ENCODE measurements at regions not wholly inside any gene's neighbourhood (a gene's known extent, or its start where the extent isn't known, plus 50 kb on each side); places are given as distances from the start of the nearest gene placed in this dataset.
"Not testable (repeated sequence)": the region's sequence is repeated elsewhere in the genome, so short reads cannot be mapped to it uniquely, and the experiment has no call there.

DNA sequence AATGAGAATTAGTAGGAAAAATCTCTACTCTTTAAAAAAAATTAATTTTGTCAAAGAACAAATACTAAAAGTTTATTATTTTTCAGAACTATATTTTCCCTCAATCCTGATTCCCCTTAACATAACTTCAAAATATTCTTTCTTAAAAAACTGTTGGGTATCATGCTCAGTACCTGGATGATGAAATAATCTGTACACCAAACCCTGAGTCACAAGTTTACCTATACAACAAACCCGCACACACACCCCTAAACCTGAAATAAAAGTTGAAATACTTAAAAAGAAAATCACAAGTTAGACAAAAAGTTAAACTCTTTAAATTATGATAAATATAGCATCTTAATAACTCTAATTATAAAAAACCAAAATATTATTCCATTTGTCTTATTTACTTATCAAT lies 812.3 kb downstream of the MAT2B start:
- DNase-seq, result no peak

DNA sequence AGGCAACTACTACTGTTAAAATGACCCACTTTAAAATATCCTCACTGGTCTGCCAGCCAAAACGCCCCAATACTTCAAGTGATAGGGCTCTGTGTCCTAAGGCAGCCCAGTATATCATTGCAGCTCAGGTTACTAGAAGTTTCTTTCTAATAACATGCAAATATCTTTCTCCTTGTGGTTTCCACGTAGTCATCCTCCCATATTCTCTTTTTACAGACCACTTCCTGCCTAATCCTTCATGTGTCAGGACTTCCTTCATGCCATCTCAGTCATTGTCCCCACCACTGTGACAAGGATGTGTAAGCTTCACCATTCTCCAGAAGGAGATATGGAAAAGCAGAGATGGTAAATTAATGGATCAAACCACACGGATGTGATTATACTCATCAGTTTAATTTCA lies 813.7 kb downstream of the MAT2B start:
- DNase-seq, result no peak

- DNase-seq, result no peak
Observed at GRCh38 chr5:164324239-164324638, 818.8 kb downstream of the MAT2B start.

- DNase-seq, result no peak
Observed at GRCh38 chr5:164326219-164326618, 820.8 kb downstream of the MAT2B start.

DNA sequence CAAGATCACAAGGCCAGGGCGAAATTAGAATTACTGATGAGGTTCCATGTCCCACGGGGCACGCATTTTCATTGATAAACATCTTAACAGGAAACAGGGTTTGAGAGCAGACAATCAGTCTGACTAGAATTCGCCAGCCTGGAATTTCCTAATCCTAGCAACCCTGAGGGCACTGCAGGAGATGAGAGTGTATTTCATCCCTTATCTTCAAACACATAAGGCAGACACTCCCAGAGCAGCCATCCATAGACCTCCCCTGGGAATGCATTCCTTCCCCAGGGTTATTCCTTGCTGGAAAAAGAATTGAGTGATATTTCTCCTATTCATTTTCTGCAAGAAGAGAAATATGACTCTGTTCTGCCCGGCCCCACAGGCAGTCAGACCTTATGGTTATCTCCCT lies 821.7 kb downstream of the MAT2B start:
- not testable (repeated sequence) for DNase-seq

DNA sequence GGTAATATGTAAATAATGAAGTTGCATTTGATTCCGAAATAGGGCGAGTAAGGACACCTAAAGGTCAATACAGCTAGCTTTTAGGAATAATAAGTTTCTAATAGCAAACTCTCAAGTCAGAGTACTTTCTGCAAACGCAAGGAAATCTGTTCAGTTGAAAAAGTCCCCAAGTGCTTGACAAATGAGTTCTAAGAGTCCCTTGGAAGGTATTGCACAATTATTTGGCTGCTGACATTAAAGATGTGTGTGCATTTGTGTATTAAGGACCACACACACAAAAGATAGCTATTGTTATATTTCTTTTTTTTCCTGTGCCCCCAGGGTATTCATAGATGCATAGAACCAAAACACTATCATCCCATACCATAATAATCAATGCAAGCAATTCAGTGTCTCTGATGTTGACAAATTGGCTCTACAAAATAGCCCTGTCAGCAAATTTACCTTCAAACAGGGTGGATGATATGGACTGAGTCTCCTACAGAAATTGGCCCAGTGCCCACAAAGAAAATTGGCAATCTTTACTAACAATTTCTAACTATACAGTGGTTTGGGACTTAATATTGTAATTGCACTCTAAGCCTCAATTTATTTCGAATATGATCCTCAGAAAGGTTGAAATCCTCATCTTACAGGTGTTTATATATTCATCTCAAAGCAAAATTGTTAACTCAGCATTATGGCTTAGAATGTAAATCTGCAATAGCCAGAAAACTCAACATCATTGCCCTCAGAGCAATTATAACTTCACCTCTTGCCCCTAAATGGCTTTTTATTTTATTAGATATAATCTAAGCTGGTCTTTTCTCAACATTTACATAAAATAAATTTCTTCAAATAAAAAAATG lies 827.2 kb downstream of the MAT2B start:
- no peak for DNase-seq

DNA sequence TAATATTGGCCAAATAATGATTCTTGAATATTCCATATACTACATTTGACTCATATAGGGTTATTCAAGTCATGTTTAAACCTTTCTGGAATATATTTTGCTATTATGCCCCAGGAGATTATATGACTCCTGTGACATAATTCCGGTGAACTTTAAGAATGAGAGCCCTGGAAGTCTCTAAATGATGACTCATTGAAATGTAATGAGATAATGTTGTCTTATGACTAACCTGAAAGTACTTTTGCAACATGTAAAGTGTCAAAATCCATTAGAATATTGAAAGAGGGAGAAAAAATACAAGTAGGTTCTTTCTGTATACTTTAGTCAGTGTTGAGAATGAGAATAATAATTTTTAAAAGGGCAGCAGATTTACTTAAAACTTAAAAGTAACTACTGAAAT lies 830.4 kb downstream of the MAT2B start:
- no peak for DNase-seq

GRCh38 chr5:164336276-164336675 lies 830.9 kb downstream of the MAT2B start:
- no peak for DNase-seq

- no peak for DNase-seq
Observed at GRCh38 chr5:164336906-164337305, 831.5 kb downstream of the MAT2B start.

DNA sequence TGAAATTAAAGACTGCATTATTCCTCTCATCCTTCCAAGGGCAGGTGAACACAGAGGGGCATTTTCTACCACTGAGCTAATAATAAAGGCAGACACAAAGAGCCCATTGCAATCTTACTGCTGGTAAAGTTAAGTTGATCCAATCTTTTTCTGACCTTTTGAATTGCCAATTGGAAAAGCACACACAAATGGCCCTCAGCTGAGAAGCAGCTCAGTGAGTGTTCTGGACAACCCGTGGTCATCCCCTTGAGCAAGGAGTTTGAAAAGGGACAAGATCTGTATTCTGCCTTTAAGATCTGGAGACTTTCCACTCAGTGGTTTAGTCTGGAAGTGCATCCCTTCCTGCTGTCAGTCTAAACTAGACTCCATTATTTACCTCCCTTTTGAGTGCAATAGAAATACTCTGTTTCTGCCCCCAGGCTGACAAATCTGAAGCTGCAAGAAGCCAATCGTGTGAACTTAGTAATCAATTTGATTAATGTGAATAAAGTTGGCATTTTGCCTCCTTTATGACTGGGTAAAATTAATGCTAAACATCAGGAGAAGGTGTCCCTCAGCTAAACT lies 835.7 kb downstream of the MAT2B start:
- no peak for DNase-seq

- peak; percentile 10 for DNase-seq
Observed at GRCh38 chr5:164345173-164345849, 839.9 kb downstream of the MAT2B start.

DNA sequence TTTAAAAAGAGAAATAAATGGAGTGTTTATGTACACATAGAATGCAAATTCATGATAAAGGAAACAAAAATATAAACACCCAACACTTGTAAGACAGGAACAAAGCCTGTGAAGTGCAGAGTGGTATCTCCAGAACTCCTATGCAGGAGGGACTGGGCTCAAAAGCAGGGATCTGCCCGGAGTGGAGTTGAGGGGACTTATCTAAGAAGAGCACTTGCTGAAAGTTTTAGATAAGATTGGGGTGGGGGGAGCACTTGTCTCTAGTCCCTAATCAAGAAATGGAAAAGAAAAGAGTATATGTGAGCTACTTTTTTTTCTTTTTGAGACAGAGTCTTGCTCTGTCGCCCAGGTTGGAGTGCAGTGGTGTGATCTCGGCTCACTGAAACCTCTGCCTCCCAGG lies 840.4 kb downstream of the MAT2B start:
- DNase-seq, result no peak

- DNase-seq, result no peak
Observed at GRCh38 chr5:164346785-164347630, 841.6 kb downstream of the MAT2B start.

DNA sequence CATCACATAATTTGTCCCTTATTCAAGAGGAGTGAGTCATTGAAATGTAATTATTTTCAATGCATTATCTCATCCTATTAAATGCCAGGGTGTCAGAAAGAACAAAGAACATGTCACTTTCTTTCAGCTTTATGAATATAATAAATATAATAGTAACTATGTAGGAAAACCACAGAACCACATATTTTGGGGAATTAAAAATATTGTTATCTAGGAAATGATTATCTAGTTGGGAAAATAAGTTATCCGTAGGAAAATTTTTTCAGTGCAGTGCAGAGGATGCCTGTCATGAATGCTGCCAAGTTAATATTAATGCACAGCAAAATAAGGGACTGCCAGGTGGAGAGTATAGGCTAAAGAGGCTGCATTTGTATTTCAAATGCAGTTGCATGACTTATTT lies 844.8 kb downstream of the MAT2B start:
- DNase-seq, result no peak

DNA sequence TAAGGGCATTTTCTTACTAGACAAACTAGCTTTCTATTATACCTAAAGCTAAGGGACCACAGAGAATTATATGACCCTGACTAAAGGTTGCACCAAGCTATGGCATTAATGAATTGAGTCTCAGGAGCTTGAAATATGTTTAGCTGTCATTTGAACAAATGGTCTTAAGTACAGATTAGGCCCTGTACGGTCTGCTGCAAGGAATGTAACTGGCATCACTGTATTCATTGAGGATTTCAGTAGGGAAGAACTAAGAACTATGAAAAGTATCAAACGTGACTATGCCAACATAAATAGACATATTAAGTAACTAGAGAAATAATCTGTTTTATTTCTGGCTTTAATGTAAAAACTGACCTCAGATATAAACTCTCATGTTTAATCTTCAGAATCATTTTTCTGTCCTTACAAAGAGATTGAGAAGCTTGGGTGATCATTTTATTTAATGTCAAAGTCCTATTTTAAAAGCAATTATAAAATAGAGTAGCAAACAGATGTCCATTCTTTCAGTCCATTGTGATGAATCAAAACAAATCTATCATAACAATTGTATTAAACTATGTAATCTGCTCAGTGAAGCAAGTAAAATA lies 845.9 kb downstream of the MAT2B start:
- no peak for DNase-seq

DNA sequence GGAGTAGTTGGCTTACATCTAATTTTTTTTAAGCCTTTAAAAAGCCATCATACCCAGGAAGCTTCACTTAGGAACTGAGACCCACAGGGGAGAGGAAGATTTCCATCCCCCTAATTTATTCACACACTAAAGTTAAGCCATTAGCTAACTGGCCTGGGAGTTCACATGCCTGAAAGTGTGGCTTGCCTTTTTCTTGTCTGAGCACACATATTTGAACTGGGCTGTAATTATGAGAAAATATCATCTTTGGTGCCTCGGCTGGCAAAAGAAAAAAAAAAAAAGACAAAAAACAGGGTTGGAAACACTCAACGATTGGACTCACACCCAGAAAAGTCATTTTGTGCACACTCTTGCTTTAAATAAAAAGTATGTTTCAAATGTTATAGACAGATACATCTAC lies 847.3 kb downstream of the MAT2B start:
- no peak for DNase-seq

DNA sequence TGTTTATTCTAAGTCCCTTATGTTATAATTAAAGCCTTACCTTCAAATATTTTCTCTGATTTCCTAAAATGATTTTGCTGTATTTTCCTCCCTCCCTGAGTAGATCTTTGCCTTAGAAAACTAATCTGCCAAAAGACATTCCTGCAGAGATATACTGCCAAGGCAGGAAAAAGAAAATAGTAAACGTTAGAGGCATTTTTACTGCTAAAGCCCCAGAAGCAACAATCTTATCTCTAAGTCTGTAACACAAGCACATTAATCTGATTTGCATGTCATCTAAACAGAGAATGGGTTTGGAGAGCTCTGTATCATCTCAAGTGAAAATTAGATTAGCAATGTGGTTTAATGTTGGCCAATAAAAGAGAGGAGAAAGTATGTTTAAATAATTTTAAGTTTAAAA lies 847.7 kb downstream of the MAT2B start:
- no peak for DNase-seq

DNA sequence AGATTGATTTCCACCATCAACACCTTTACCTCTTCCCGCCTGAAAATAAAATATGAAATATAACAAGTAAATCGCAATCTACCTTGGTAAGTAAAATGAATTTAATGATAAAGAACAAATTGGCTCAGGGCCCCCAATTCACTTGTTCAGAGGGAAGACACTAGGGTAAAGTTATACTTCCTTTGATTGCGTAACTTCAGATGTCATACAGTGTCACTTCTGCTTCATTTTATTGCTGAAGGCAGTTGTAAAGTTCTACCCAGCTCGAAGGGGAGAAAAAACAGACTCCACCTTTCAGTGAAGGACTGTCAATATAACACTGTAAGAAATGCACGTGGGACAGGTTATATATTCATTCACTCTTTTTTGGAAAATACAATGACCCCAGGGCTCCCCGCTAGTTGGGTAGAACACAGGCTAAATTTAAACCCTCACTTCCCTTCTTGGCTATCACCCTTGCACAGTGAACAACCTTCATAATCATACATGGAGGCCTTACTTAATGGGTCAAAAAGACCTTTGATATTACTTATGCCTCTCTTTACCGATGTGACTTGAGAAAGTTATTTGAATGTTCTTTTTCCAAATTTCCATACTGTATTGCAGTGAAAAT lies 848.8 kb downstream of the MAT2B start:
- DNase-seq, result no peak

GRCh38 chr5:164355267-164355830 lies 849.9 kb downstream of the MAT2B start:
- no peak for DNase-seq

DNA sequence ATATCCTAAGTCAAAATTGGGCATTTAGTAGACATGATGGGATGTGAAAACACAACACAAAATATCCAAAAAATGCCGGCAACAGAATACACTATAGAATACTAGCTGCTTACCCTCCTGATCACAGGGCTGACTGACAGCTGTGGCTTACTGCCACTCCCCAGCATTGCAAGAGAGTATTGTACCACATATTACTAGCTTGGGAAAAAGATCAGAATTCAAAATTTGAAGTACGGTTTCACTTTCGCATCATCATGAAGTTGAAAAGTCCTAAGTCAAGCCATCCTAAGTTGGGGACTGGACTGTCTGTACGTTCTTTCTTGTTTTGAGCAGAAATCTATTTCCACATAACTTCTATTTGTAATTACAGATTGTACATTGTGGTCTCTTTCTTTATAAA lies 851.4 kb downstream of the MAT2B start:
- DNase-seq, result no peak

- DNase-seq, result no peak
Observed at GRCh38 chr5:164357395-164358033, 852.1 kb downstream of the MAT2B start.
